Liver (tissue), 3 donors: ENCODE measurements at regions not wholly inside any gene's neighbourhood (a gene's known extent, or its start where the extent isn't known, plus 50 kb on each side); places are given as distances from the start of the nearest gene placed in this dataset.

Experiments
- NR2F2 ChIP-seq: IDR thresholded peaks from 2 replicates; pipeline ENCODE4 v1.6.1; 2016; ENCODE audit warnings: antibody characterized with exemption
- RXRA ChIP-seq, 2 donors: IDR thresholded peaks; 2 replicates each; pipeline ENCODE4 v1.6.1; 2017 to 2018; ENCODE audit warnings: antibody characterized with exemption in 2 of 2, mild to moderate bottlenecking in 1 of 2
- SP1 ChIP-seq: IDR thresholded peaks from 2 replicates; pipeline ENCODE4 v1.6.1; 2018; ENCODE audit warnings: antibody characterized with exemption, mild to moderate bottlenecking
- YY1 ChIP-seq: IDR thresholded peaks from 2 replicates; pipeline ENCODE4 v1.6.1; 2016; ENCODE audit warnings: antibody characterized with exemption, mild to moderate bottlenecking
- TF ChIP-seq, protein P1 (sequence below): IDR thresholded peaks from 2 replicates; pipeline ENCODE4 v1.6.1; 2016; ENCODE audit warnings: antibody characterized with exemption
- TF ChIP-seq, protein P2 (sequence below): fragments of 150-350 bp; IDR thresholded peaks from 2 replicates; pipeline ENCODE4 v1.5.1; 2017; ENCODE audit warnings: improper control_type of control experiment, low read depth, low read length; ENCODE audit not compliant: missing input control
- TF ChIP-seq, protein P3 (sequence below): IDR thresholded peaks from 2 replicates; pipeline ENCODE4 v1.6.1; 2016; ENCODE audit warnings: antibody characterized with exemption
- TF ChIP-seq, protein P4 (sequence below): IDR thresholded peaks from 2 replicates; pipeline ENCODE4 v1.6.1; 2016; ENCODE audit warnings: antibody characterized with exemption
- donor health status: healthy.
- donor health status: healthy.

DNA sequence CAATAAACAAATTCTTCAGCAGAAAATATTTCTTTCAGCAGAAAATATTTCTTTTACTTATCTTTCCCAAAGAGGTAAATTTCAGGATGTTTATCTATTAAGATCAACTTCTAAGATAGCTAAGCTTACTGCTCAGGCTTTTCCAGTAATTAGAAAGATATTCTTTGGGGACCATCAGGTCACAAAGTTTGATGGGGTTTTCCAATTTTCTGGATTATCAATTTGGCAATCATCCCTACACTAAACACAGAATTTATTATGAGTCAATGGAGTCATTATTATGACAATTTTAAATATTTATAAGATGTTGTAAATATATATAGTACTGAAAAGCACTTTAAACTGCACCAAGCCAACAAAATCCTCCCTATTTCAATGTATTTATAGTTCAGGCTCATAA, 137.6 kb downstream of the AKAP11 start:
- TF ChIP-seq NR2F2 (no peak), YY1 (no peak), SP1 (no peak), RXRA (IDR thresholded peaks at IDR 0.05) (no peak)
- TF ChIP-seq, protein P1, sequence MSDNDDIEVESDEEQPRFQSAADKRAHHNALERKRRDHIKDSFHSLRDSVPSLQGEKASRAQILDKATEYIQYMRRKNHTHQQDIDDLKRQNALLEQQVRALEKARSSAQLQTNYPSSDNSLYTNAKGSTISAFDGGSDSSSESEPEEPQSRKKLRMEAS, result no peak
- TF ChIP-seq, protein P2, sequence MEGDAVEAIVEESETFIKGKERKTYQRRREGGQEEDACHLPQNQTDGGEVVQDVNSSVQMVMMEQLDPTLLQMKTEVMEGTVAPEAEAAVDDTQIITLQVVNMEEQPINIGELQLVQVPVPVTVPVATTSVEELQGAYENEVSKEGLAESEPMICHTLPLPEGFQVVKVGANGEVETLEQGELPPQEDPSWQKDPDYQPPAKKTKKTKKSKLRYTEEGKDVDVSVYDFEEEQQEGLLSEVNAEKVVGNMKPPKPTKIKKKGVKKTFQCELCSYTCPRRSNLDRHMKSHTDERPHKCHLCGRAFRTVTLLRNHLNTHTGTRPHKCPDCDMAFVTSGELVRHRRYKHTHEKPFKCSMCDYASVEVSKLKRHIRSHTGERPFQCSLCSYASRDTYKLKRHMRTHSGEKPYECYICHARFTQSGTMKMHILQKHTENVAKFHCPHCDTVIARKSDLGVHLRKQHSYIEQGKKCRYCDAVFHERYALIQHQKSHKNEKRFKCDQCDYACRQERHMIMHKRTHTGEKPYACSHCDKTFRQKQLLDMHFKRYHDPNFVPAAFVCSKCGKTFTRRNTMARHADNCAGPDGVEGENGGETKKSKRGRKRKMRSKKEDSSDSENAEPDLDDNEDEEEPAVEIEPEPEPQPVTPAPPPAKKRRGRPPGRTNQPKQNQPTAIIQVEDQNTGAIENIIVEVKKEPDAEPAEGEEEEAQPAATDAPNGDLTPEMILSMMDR, result no peak
- TF ChIP-seq, protein P3, sequence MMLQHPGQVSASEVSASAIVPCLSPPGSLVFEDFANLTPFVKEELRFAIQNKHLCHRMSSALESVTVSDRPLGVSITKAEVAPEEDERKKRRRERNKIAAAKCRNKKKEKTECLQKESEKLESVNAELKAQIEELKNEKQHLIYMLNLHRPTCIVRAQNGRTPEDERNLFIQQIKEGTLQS, result no peak
- TF ChIP-seq, protein P4, sequence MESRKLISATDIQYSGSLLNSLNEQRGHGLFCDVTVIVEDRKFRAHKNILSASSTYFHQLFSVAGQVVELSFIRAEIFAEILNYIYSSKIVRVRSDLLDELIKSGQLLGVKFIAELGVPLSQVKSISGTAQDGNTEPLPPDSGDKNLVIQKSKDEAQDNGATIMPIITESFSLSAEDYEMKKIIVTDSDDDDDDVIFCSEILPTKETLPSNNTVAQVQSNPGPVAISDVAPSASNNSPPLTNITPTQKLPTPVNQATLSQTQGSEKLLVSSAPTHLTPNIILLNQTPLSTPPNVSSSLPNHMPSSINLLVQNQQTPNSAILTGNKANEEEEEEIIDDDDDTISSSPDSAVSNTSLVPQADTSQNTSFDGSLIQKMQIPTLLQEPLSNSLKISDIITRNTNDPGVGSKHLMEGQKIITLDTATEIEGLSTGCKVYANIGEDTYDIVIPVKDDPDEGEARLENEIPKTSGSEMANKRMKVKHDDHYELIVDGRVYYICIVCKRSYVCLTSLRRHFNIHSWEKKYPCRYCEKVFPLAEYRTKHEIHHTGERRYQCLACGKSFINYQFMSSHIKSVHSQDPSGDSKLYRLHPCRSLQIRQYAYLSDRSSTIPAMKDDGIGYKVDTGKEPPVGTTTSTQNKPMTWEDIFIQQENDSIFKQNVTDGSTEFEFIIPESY, result no peak
